Right atrium auricular region (tissue), 2 donors: ENCODE measurements at regions not wholly inside any gene's neighbourhood (a gene's known extent, or its start where the extent isn't known, plus 50 kb on each side); places are given as distances from the start of the nearest gene placed in this dataset.
"Not testable (repeated sequence)": the region's sequence is repeated elsewhere in the genome, so short reads cannot be mapped to it uniquely, and the experiment has no call there.

ENCODE experiments used
- DNase-seq: peaks from one replicate; pipeline ENCODE4 v3.0.0-alpha.2; 2019; ENCODE audit warnings: low spot score
- H3K27ac ChIP-seq, 2 donors: fragments of 200-600 bp; sonication (generic); 1 replicate in 1 of 2; 2 replicates in 1 of 2; pipeline ENCODE4 v1.5.1; 2016 to 2019
- H3K27me3 ChIP-seq, 2 donors: fragments of 200-600 bp; sonication (generic); one replicate each; pipeline versions ENCODE4 v1.5.1 to v1.6.0; 2017 to 2019
- H3K36me3 ChIP-seq: fragments of 200-600 bp; sonication (generic); one replicate; pipeline ENCODE4 v1.5.1; 2016
- H3K4me1 ChIP-seq, 2 donors: fragments of 200-600 bp; sonication (generic); one replicate each; pipeline versions ENCODE4 v1.5.1 to v1.6.0; 2017 to 2019
- H3K4me3 ChIP-seq, 2 donors: fragments of 200-600 bp; sonication (generic); 1 replicate in 1 of 2; 2 replicates in 1 of 2; pipeline ENCODE4 v1.5.1; 2017 to 2019; ENCODE audit warnings: mild to moderate bottlenecking in 1 of 2, moderate library complexity in 1 of 2
- H3K9me3 ChIP-seq, 2 donors: fragments of 200-600 bp; sonication (generic); one replicate each; pipeline ENCODE4 v1.5.1; 2019
- TF ChIP-seq, protein P1 (sequence below), 2 donors: fragments of 200-600 bp; sonication (generic); IDR thresholded peaks; one replicate each; pipeline ENCODE4 v1.5.1; 2019; ENCODE audit warnings: antibody characterized with exemption in 2 of 2

GRCh38 chrX:4638036-4638435 is 924.6 kb upstream of the PRKX start:
- DNase-seq = no peak
- TF ChIP-seq, protein P1, sequence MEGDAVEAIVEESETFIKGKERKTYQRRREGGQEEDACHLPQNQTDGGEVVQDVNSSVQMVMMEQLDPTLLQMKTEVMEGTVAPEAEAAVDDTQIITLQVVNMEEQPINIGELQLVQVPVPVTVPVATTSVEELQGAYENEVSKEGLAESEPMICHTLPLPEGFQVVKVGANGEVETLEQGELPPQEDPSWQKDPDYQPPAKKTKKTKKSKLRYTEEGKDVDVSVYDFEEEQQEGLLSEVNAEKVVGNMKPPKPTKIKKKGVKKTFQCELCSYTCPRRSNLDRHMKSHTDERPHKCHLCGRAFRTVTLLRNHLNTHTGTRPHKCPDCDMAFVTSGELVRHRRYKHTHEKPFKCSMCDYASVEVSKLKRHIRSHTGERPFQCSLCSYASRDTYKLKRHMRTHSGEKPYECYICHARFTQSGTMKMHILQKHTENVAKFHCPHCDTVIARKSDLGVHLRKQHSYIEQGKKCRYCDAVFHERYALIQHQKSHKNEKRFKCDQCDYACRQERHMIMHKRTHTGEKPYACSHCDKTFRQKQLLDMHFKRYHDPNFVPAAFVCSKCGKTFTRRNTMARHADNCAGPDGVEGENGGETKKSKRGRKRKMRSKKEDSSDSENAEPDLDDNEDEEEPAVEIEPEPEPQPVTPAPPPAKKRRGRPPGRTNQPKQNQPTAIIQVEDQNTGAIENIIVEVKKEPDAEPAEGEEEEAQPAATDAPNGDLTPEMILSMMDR (IDR thresholded peaks at IDR 0.05) = no peak
- H3K9me3 ChIP-seq = peaks cover 3 to 9% of the 10 kb centered on the region in 2 donors
- H3K27me3 ChIP-seq = no peaks in the 10 kb centered on the region
- no peak overlapping the region for H3K27ac ChIP-seq
- H3K4me3 ChIP-seq = no peak overlapping the region
- H3K4me1 ChIP-seq = no peaks in the 10 kb centered on the region
- no peaks in the 10 kb centered on the region for H3K36me3 ChIP-seq

DNA sequence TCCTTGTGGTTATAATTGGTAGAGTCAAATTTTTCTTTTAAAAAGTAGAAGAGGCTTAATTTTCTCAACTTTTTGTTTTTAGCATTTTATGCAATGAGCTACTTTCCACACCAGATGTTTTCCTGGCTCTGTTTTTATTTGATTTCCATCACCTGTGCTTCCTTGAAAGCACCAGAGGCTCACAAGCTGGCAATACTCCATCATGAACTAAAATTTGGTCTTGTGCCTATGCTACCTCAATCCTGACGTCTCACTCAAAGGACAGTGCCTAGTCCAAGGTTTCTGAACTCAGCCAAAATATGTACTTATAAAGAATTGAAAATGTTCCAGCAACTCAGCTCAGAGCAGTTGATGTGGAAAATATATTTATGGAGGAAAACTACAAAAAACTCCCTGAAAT is 914.0 kb upstream of the PRKX start:
- TF ChIP-seq, protein P1 (IDR thresholded peaks at IDR 0.05) = no peak
- Histone ChIP-seq H3K4me1 (no peaks in the 10 kb centered on the region), H3K27ac (no peak overlapping the region), H3K27me3 (no peaks in the 10 kb centered on the region), H3K36me3 (no peaks in the 10 kb centered on the region), H3K9me3 (no peaks in the 10 kb centered on the region), H3K4me3 (no peak overlapping the region)
- no peak for DNase-seq

DNA sequence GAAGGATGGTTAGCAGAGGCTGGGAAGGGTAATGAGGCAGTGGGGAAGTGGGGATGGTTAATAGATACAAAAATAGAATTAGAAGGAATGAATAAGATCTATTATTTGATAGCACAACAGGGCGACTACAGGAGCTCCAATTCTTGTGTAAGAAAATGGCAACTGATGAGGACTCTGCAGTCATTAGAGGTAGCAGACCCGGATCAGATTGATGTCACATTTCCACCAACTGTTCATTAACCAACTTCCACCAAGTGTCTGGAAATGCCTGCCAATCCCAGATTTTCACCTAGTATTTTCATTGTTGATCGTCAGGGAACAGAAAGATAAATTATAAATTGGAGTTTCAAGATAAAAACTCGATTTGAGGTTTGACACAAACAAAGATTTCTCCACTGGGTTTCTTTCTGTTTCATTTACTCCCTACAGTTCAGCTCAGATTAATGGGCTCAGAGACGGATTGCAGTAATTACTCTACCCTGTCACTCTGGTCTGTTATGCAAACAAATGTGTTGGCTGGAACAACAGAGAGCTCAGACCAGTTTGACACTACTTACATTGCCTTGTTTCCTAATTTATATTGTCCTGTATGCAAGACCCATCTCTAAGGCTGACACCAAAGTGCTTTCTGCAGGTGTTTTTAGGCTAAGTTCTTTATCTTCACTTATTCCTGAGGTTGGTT is 909.2 kb upstream of the PRKX start:
- Histone ChIP-seq H3K27ac (no peak overlapping the region), H3K27me3 (no peaks in the 10 kb centered on the region), H3K4me1 (no peaks in the 10 kb centered on the region), H3K9me3 (no peaks in the 10 kb centered on the region), H3K4me3 (no peak overlapping the region), H3K36me3 (no peaks in the 10 kb centered on the region)
- TF ChIP-seq, protein P1 (IDR thresholded peaks at IDR 0.05) = no peak
- DNase-seq = no peak

GRCh38 chrX:4613651-4614050 is 900.2 kb upstream of the PRKX start:
- H3K36me3 ChIP-seq, H3K27me3 ChIP-seq, H3K4me3 ChIP-seq, H3K4me1 ChIP-seq, H3K9me3 ChIP-seq, H3K27ac ChIP-seq, DNase-seq: not testable (repeated sequence)

- no peak for DNase-seq
- no peak overlapping the region for H3K4me3 ChIP-seq
- H3K27ac ChIP-seq = no peak overlapping the region
- no peaks in the 10 kb centered on the region for H3K36me3 ChIP-seq
- TF ChIP-seq, protein P1 (IDR thresholded peaks at IDR 0.05) = no peak
- H3K9me3 ChIP-seq = no peaks in the 10 kb centered on the region
- no peaks in the 10 kb centered on the region for H3K4me1 ChIP-seq
- H3K27me3 ChIP-seq = no peaks in the 10 kb centered on the region
Measured at GRCh38 chrX:4588893-4589292, 875.4 kb upstream of the PRKX start.

GRCh38 chrX:4588466-4588865 is 875.0 kb upstream of the PRKX start:
- H3K4me3 ChIP-seq = no peak overlapping the region
- DNase-seq = no peak
- TF ChIP-seq, protein P1 (IDR thresholded peaks at IDR 0.05) = no peak

More at GRCh38 chrX:4588466-4588865, 875.0 kb upstream of the PRKX start:
- Histone ChIP-seq H3K9me3 (no peaks in the 10 kb centered on the region), H3K27me3 (no peaks in the 10 kb centered on the region), H3K27ac (no peak overlapping the region), H3K36me3 (no peaks in the 10 kb centered on the region), H3K4me1 (no peaks in the 10 kb centered on the region)
